Activated CD8-positive, alpha-beta memory T cell treated with anti-CD3 and anti-CD28 coated beads for 48 hours (primary cell): ENCODE measurements at regions not wholly inside any gene's neighbourhood (a gene's known extent, or its start where the extent isn't known, plus 50 kb on each side); places are given as distances from the start of the nearest gene placed in this dataset.

Source experiments
- DNase-seq, 3 experiments: peaks; one replicate each; pipeline ENCODE4 v3.0.0-alpha.2; 2020; ENCODE audit warnings: low read depth in 2 of 3, low spot score in 2 of 3

GRCh38 chr1:14294860-14295536 lies 303.5 kb upstream of the KAZN start:
- no peak for DNase-seq

- DNase-seq: no peak
Observed at GRCh38 chr1:14296795-14297194, 301.7 kb upstream of the KAZN start.

GRCh38 chr1:14297356-14297755 lies 301.1 kb upstream of the KAZN start:
- no peak for DNase-seq

GRCh38 chr1:14298806-14299205 lies 299.7 kb upstream of the KAZN start:
- no peak for DNase-seq

- DNase-seq: no peak
Observed at GRCh38 chr1:14300991-14301703, 297.3 kb upstream of the KAZN start.

GRCh38 chr1:14301704-14302024 lies 296.8 kb upstream of the KAZN start:
- no peak for DNase-seq

- DNase-seq: no peak
Observed at GRCh38 chr1:14302025-14302424, 296.5 kb upstream of the KAZN start.

GRCh38 chr1:14303011-14303410 lies 295.5 kb upstream of the KAZN start:
- no peak for DNase-seq

- no peak for DNase-seq
Observed at GRCh38 chr1:14304381-14304865, 294.1 kb upstream of the KAZN start.

- DNase-seq: no peak
Observed at GRCh38 chr1:14308460-14308859, 290.0 kb upstream of the KAZN start.

- no peak for DNase-seq
Observed at GRCh38 chr1:14309984-14310383, 288.5 kb upstream of the KAZN start.

GRCh38 chr1:14310476-14310875 lies 288.0 kb upstream of the KAZN start:
- no peak for DNase-seq

GRCh38 chr1:14313731-14314431 lies 284.6 kb upstream of the KAZN start:
- no peak for DNase-seq

GRCh38 chr1:14318830-14319229 lies 279.7 kb upstream of the KAZN start:
- DNase-seq: no peak

- no peak for DNase-seq
Observed at GRCh38 chr1:14320518-14320917, 278.0 kb upstream of the KAZN start.

- DNase-seq: no peak
Observed at GRCh38 chr1:14320986-14321385, 277.5 kb upstream of the KAZN start.

- DNase-seq: no peak
Observed at GRCh38 chr1:14321422-14321821, 277.1 kb upstream of the KAZN start.

- no peak for DNase-seq
Observed at GRCh38 chr1:14323568-14324247, 274.8 kb upstream of the KAZN start.

GRCh38 chr1:14324248-14324630 lies 274.2 kb upstream of the KAZN start:
- DNase-seq: no peak

- no peak for DNase-seq
Observed at GRCh38 chr1:14326857-14327256, 271.6 kb upstream of the KAZN start.

- no peak for DNase-seq
Observed at GRCh38 chr1:14328685-14329084, 269.8 kb upstream of the KAZN start.

- DNase-seq: no peak
Observed at GRCh38 chr1:14332158-14332557, 266.3 kb upstream of the KAZN start.
